ENCODE measurements at regions not wholly inside any gene's neighbourhood (a gene's known extent, or its start where the extent isn't known, plus 50 kb on each side); places are given as distances from the start of the nearest gene placed in this dataset.

DNA sequence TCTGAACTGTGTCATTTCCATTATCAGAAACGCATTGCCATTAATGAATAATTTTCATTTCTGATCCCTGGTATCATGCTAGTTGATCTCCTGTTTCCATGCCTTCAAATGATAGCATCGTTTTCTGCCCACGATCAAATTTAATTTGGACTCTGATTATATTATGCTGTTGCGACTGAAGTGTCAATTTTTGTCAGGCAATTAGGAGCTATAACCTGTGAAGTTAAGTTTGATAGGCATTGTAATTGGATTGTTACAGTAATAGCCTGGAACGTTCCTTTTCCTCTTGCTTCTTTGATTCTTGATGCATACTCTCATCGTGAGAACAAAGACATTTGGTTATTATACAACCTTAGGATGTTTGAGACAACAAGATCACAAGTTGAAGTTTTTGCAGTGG lies 356.3 kb downstream of the VRK1 start:
- TF ChIP-seq POLR2A (IDR thresholded peaks at IDR 0.05; ENCODE audit: low read length) (no peak), GATA1 (IDR thresholded peaks at IDR 0.05; ENCODE audit: low read depth, low read length) (no peak)

Measured in erythroblast (primary cell).